ENCODE measurements at regions not wholly inside any gene's neighbourhood (a gene's known extent, or its start where the extent isn't known, plus 50 kb on each side); places are given as distances from the start of the nearest gene placed in this dataset.
"Not testable (repeated sequence)": the region's sequence is repeated elsewhere in the genome, so short reads cannot be mapped to it uniquely, and the experiment has no call there.

DNA sequence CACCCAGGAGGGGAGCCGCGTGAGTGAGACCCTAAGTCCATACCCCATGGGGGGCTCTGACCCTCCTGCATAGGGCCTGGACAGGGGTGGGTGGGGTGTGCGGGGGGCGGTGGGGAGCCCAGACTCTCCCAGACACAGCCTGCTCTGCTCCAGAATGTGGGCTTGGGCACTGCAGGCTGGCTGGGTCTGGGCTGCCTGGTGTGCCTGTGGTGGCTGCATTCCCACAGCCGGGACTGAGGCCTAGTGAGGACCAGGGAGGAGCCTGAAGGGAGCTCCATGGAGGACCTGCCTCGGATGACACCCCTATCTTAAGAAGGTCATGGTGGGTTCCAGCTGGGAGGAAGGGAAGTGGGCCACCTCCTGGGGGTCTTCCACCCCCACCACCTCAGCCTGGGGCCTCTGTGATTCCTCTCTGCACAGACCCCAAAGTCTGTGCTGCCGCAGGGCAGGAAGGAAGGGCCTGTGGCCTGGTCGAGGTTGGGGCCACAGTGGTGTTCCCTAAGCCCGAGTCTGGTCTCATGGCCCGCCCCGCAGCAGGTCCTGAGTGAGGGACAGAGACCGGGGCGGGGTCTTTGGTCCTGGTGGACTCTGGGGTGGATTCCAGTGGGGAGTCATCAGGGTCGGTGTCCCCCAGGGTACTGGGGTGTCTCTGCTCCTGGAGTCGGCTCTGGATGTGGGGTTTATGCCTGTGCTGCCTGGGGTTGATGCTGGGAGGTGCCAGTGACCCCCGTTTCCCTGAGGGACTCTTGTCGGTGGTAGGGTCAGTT, 392.3 kb downstream of the TMEM121 start:
- in situ Hi-C loops (cut with HindIII; ENCODE audit: low pct_ligation_motif_present, low sequenced_read_pairs), result no loop called here
- no peak for DNase-seq
- no peak overlapping the region for H3K4me3 ChIP-seq (ENCODE audit: low read depth, low read length)
- TF ChIP-seq CTCF (IDR thresholded peaks at IDR 0.05; ENCODE audit: low read depth, low read length, missing control alignments), result no peak
- no peak overlapping the region for H3K27ac ChIP-seq
- H3K27me3 ChIP-seq (replicated peaks), result no peaks in the 10 kb centered on the region
- no peaks in the 10 kb centered on the region for H3K36me3 ChIP-seq (replicated peaks)

DNA sequence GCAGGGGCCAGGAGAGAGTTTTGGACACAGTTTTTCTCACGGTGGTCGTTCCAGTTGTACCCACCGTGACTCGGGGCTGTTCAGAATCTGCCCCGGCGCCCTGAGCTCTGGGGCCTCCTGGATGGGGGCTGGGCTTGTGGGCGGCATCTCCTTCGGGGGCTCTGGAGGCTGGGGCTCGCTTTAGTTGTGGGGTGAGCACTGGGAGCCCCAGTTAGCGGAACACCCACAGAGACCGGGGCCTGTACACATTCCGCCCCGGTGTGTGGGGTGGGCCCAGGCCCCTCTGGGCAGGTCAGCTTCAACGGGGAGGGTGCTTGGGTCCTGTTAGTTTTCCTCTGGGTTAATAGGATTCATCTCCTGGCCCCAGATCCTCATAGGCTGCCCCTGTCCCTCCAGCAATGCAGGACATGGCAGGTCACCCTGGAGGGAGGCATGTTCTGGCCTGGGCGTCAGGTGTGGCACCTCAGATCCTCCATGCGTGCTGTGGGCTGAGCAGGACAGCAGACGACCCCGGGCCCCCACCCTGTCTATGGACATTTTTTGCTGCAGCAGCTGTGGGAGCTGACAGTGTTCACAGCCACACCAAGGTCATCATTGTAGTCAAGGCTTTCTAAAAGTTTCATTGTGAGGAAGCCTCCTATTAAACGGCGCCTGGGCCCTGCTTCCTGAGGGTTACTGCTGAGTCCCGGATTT, 393.2 kb downstream of the TMEM121 start:
- in situ Hi-C loops (cut with HindIII; ENCODE audit: low pct_ligation_motif_present, low sequenced_read_pairs), result no loop called here
- no peak overlapping the region for H3K27ac ChIP-seq
- DNase-seq, result no peak
- H3K4me3 ChIP-seq (ENCODE audit: low read depth, low read length), result no peak overlapping the region
- TF ChIP-seq CTCF (IDR thresholded peaks at IDR 0.05; ENCODE audit: low read depth, low read length, missing control alignments), result no peak
- H3K36me3 ChIP-seq (replicated peaks), result no peaks in the 10 kb centered on the region
- no peaks in the 10 kb centered on the region for H3K27me3 ChIP-seq (replicated peaks)

DNA sequence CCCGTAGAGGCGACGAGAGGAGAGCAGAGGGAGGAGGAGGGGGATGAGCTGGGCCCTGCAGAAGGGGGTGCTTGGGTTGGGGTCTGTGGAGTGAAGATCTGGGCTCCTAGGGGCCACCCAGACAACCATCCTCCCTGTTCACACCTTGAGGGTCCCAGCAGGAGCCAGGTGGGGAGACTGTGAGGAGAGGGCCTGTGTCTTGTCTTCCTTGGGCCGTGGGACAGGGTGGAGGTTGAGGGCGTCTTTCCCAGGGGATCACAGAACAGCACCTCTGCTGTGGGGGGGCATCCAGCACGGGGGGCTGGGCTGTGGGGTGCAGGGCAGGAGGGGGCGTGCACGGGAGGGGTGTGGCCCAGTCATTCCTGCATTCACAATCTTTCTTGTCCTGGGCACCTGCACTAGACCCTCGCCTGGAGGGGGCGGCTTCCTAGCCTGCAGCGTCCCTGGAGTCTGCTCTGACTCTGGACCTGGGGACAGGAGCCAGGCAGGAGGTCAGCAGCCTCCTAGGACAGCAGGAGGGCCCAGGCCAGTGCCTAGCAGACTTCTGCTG, 393.8 kb downstream of the TMEM121 start:
- DNase-seq; H3K36me3 ChIP-seq (replicated peaks); in situ Hi-C loops (cut with HindIII; ENCODE audit: low pct_ligation_motif_present, low sequenced_read_pairs); H3K27me3 ChIP-seq (replicated peaks); H3K27ac ChIP-seq; H3K4me3 ChIP-seq (ENCODE audit: low read depth, low read length): not testable (repeated sequence)

DNA sequence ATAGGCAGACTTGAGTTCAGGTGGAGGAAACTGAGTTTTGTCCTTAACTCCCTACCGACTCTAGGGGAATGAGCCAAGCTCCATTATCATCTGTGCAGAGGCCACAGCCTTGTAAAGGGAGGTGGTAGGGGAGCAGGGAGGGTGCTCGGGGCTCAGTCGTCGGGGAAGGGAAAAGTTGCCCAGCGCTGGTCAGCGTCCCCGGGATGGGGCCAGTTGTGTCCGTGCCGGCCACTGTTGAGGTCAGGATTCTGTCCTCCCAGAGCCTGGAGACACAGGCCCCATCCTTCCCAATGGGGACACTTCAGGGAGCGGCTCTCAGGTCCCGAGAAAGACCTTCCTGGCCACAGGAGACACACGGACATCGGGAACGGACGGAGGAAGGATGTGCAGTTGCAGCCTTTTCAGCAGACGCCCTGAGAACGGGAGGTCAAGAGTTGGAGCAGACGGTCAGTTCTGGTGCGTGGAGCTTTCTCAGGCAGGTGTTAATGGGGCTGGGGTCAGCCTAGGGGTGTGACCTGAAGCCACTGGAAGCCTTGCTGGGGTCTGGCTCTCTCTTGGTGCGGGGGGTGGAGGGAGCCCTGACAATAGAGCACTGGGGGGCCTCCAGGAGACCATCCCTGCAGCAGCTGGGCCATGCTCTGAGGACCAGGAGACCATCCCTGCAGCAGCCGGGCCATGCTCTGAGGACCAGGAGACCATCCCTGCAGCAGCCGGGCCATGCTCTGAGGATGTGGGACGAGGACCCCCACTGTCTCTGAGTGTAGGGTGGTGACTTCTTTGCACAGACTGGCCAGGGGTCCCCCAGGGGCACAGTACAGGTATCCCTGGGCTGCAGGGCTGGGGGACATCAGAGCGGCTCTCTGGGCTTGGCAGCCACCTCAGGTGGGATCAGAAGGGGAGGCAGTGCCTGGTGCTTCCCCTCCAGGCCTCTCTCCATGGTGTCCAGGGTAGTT, 394.7 kb downstream of the TMEM121 start:
- H3K27ac ChIP-seq; H3K4me3 ChIP-seq (ENCODE audit: low read depth, low read length); H3K36me3 ChIP-seq (replicated peaks); in situ Hi-C loops (cut with HindIII; ENCODE audit: low pct_ligation_motif_present, low sequenced_read_pairs); H3K27me3 ChIP-seq (replicated peaks); DNase-seq: not testable (repeated sequence)

GRCh38 chr14:105921781-105922180, 395.4 kb downstream of the TMEM121 start:
- H3K27ac ChIP-seq; DNase-seq; in situ Hi-C loops (cut with HindIII; ENCODE audit: low pct_ligation_motif_present, low sequenced_read_pairs); H3K27me3 ChIP-seq (replicated peaks); H3K36me3 ChIP-seq (replicated peaks); H3K4me3 ChIP-seq (ENCODE audit: low read depth, low read length): not testable (repeated sequence)

DNA sequence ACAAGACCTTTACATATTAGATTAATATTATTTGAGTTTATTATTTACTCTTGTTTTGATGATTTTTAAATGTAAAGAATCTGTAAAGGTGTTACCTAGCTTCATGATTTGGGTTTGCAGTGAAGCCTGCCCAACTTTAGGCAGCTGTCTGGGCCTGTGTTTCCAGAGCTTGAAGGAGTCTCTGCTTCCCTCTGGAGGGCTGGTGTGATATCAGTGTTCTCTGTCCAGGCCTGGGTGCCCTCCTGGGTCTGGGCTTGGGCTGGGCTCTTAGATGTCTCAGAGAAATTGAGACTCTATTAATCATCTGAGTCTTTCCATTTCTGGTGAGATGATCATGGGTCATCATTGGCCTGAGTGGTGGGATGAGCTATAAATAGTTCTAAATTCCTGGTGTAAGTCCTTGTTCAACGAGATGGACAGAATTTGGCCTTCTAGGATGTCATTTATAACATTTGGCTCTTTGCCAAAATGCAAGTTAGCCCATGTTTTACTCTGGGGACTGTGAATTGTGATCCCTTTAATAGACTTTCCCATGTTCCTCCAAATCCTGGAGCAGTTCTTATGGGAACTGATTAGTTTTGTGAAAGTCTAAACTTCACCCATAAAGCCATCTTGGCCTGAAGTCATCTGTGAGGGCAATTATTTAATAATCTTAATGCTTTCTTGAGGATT, 397.3 kb downstream of the TMEM121 start:
- H3K36me3 ChIP-seq (replicated peaks); H3K27me3 ChIP-seq (replicated peaks); in situ Hi-C loops (cut with HindIII; ENCODE audit: low pct_ligation_motif_present, low sequenced_read_pairs); H3K27ac ChIP-seq; DNase-seq; H3K4me3 ChIP-seq (ENCODE audit: low read depth, low read length): not testable (repeated sequence)

DNA sequence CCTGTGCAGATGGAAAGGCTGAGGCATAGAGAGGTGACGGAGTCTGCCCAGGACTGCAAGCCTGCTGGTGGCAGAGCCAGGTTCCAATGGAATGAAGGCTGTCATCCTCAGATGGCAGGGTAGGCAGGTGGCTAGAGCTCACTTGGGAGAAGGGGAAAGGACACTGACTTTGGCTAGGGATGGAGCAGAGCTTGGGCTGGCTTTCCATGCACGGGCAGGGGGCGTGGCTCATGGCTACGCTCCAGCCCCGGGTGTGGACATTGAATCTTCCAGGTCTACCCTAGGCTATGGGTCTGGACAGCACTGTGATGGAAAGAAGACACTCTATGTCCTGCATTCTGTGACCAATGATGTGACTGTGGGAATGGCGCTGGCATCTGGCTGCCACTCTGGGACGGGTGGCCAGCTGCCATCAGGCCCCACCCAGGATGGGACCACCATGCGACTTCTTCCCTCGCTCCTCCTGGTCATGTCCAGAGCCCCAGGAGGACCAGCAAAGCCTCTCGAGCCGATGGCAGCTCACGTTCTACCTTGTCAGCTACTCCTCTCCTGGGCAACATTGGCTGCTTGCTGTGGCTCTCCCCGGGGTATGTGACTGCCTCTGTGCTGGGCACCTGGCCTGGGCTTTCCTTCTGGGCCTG, 398.7 kb downstream of the TMEM121 start:
- no peak for TF ChIP-seq CTCF (IDR thresholded peaks at IDR 0.05; ENCODE audit: low read depth, low read length, missing control alignments)
- Histone ChIP-seq H3K36me3 (replicated peaks) (no peaks in the 10 kb centered on the region), H3K27me3 (replicated peaks) (no peaks in the 10 kb centered on the region), H3K4me3 (ENCODE audit: low read depth, low read length) (no peak overlapping the region), H3K27ac (no peak overlapping the region)
- no peak for DNase-seq
- in situ Hi-C loops (cut with HindIII; ENCODE audit: low pct_ligation_motif_present, low sequenced_read_pairs), result no loop called here

All from brain microvascular endothelial cell (primary cell).